Progenitor cell of endocrine pancreas (in vitro differentiated cells): ENCODE measurements at regions not wholly inside any gene's neighbourhood (a gene's known extent, or its start where the extent isn't known, plus 50 kb on each side); places are given as distances from the start of the nearest gene placed in this dataset.

Experiments
- DNase-seq: peaks from one replicate; pipeline ENCODE4 v3.0.0; 2021; ENCODE audit warnings: low spot score; ENCODE audit not compliant: unreplicated experiment
- H3K27ac Mint-ChIP-seq: 2 replicates; pipeline ENCODE4 v1.8.0; 2021; ENCODE audit warnings: mild to moderate bottlenecking, moderate library complexity, mixed read lengths
- H3K27me3 Mint-ChIP-seq: 2 replicates; pipeline ENCODE4 v1.8.0; 2021; ENCODE audit warnings: mixed read lengths
- H3K36me3 Mint-ChIP-seq: 2 replicates; pipeline ENCODE4 v1.8.0; 2022; ENCODE audit warnings: mixed read lengths; ENCODE audit not compliant: insufficient read depth
- H3K4me1 Mint-ChIP-seq: 2 replicates; pipeline ENCODE4 v1.8.0; 2021; ENCODE audit warnings: low read depth, mixed read lengths
- H3K4me3 Mint-ChIP-seq: 2 replicates; pipeline ENCODE4 v1.8.0; 2021; ENCODE audit warnings: low read depth, mild to moderate bottlenecking, moderate library complexity, mixed read lengths
- H3K9me3 Mint-ChIP-seq: 2 replicates; pipeline ENCODE4 v1.8.0; 2021; ENCODE audit warnings: low read depth, mixed read lengths
- CTCF ChIP-seq: fragments of 200-600 bp; sonication (generic); IDR thresholded peaks from one replicate; pipeline ENCODE4 v1.5.0; 2021; ENCODE audit warnings: antibody characterized with exemption, mild to moderate bottlenecking; ENCODE audit not compliant: unreplicated experiment

GRCh38 chr9:90988318-90988717 lies 186.7 kb downstream of the SYK start:
- H3K27me3 Mint-ChIP-seq = no peaks in the 10 kb centered on the region
- no peaks in the 10 kb centered on the region for H3K9me3 Mint-ChIP-seq
- H3K4me3 Mint-ChIP-seq = no peak overlapping the region
- no peak overlapping the region for H3K27ac Mint-ChIP-seq
- DNase-seq = no peak
- peaks cover 11% of the 10 kb centered on the region for H3K4me1 Mint-ChIP-seq
- TF ChIP-seq CTCF = no peak
- H3K36me3 Mint-ChIP-seq = no peaks in the 10 kb centered on the region

- Mint-ChIP-seq H3K4me1 (peaks cover 11% of the 10 kb centered on the region), H3K4me3 (no peak overlapping the region), H3K27me3 (no peaks in the 10 kb centered on the region), H3K36me3 (no peaks in the 10 kb centered on the region), H3K9me3 (peaks cover 9% of the 10 kb centered on the region), H3K27ac (no peak overlapping the region)
- DNase-seq = no peak
- TF ChIP-seq CTCF = no peak
Observed at GRCh38 chr9:90991953-90992352, 190.3 kb downstream of the SYK start.

- Mint-ChIP-seq H3K4me3 (no peak overlapping the region), H3K36me3 (no peaks in the 10 kb centered on the region), H3K9me3 (peaks cover 9% of the 10 kb centered on the region), H3K4me1 (peaks cover 13% of the 10 kb centered on the region), H3K27ac (no peak overlapping the region), H3K27me3 (no peaks in the 10 kb centered on the region)
- no peak for TF ChIP-seq CTCF
- no peak for DNase-seq
Observed at GRCh38 chr9:90995516-90995915, 193.9 kb downstream of the SYK start.

GRCh38 chr9:90996154-90997065 lies 194.8 kb downstream of the SYK start:
- no peak for DNase-seq
- Mint-ChIP-seq H3K4me3 (no peak overlapping the region), H3K27me3 (no peaks in the 10 kb centered on the region), H3K27ac (no peak overlapping the region), H3K9me3 (peaks cover 9% of the 10 kb centered on the region), H3K36me3 (no peaks in the 10 kb centered on the region), H3K4me1 (peaks cover 12% of the 10 kb centered on the region)
- no peak for TF ChIP-seq CTCF

GRCh38 chr9:90998573-90998972 lies 197.0 kb downstream of the SYK start:
- Mint-ChIP-seq H3K36me3 (no peaks in the 10 kb centered on the region), H3K27me3 (no peaks in the 10 kb centered on the region), H3K4me1 (peaks cover 2% of the 10 kb centered on the region), H3K4me3 (no peak overlapping the region), H3K27ac (no peak overlapping the region), H3K9me3 (peaks cover 9% of the 10 kb centered on the region)
- TF ChIP-seq CTCF = no peak
- DNase-seq = no peak
